Right hindlimb (tissue), 1 donor: ENCODE measurements at regions not wholly inside any gene's neighbourhood (a gene's known extent, or its start where the extent isn't known, plus 50 kb on each side); places are given as distances from the start of the nearest gene placed in this dataset.
"Not testable (repeated sequence)": the region's sequence is repeated elsewhere in the genome, so short reads cannot be mapped to it uniquely, and the experiment has no call there.

Experiments
- DNase-seq: peaks from one replicate; pipeline ENCODE4 v3.0.0-alpha.2; 2018

- no peak for DNase-seq
Observed at GRCh38 chr2:58354230-58354629, 113.1 kb upstream of the FANCL start.

GRCh38 chr2:58350484-58350883, 109.4 kb upstream of the FANCL start:
- no peak for DNase-seq

- DNase-seq: no peak
Observed at GRCh38 chr2:58347810-58348209, 106.7 kb upstream of the FANCL start.

- no peak for DNase-seq
Observed at GRCh38 chr2:58341047-58341446, 99.9 kb upstream of the FANCL start.

GRCh38 chr2:58339548-58340243, 98.6 kb upstream of the FANCL start:
- no peak for DNase-seq

GRCh38 chr2:58336416-58336815, 95.3 kb upstream of the FANCL start:
- DNase-seq: peak; percentile 22

- DNase-seq: no peak
Observed at GRCh38 chr2:58334414-58334813, 93.3 kb upstream of the FANCL start.

GRCh38 chr2:58325296-58325895, 84.3 kb upstream of the FANCL start:
- not testable (repeated sequence) for DNase-seq

- DNase-seq: no peak
Observed at GRCh38 chr2:58319481-58319880, 78.4 kb upstream of the FANCL start.

GRCh38 chr2:58318949-58319348, 77.8 kb upstream of the FANCL start:
- DNase-seq: not testable (repeated sequence)

- no peak for DNase-seq
Observed at GRCh38 chr2:58313926-58314325, 72.8 kb upstream of the FANCL start.

GRCh38 chr2:58308435-58308834, 67.3 kb upstream of the FANCL start:
- DNase-seq: no peak

GRCh38 chr2:58304843-58305242, 63.7 kb upstream of the FANCL start:
- DNase-seq: no peak

GRCh38 chr2:58299123-58299522, 58.0 kb upstream of the FANCL start:
- DNase-seq: no peak

GRCh38 chr2:58293056-58293455, 51.9 kb upstream of the FANCL start:
- no peak for DNase-seq

GRCh38 chr2:58291726-58292438, 50.8 kb upstream of the FANCL start:
- no peak for DNase-seq
